ENCODE measurements at regions not wholly inside any gene's neighbourhood (a gene's known extent, or its start where the extent isn't known, plus 50 kb on each side); places are given as distances from the start of the nearest gene placed in this dataset.

DNA sequence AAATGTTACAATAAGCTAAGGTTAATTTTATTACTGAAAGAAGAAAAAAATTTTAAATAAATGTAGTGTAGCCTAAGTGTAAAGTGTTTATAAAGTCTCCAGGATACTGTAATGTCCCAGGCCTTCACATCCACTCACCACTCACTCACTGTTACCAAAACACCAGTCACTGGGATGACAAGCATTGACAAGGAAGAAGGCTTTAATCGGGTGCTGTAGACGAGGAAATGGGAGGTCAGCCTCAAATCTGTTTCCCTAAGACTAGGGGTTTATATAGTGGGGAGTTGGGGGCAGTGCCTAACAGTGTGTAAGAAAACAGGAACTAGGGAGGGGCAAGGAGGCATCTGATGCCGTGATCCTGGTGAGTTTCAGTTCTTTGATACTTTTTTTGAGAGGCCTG, 69.4 kb downstream of the CHRM3 start:
- H3K4me2 ChIP-seq (ENCODE audit: low read depth, low read length): no peak overlapping the region
- H2AFZ ChIP-seq (ENCODE audit: low read length): no peak overlapping the region
- no peak for DNase-seq
- H3K4me1 ChIP-seq (ENCODE audit: low read length): peaks cover 15% of the 10 kb centered on the region
- H3K9ac ChIP-seq (ENCODE audit: low read length): no peak overlapping the region
- H3K9me2 ChIP-seq (replicated peaks; ENCODE audit: insufficient read depth, low read length): no peaks in the 10 kb centered on the region
- H3K36me3 ChIP-seq (replicated peaks; ENCODE audit: insufficient read depth, low read length): 0 out of 2 replicates have a peak, but pooled peaks cover 3% of the 10 kb centered on the region
- H3K27ac ChIP-seq (ENCODE audit: low read length): no peak overlapping the region
- H3K79me2 ChIP-seq (ENCODE audit: low read length): 0 out of 2 replicates have a peak, but pooled peaks cover 3% of the 10 kb centered on the region
- TF ChIP-seq, protein P1, sequence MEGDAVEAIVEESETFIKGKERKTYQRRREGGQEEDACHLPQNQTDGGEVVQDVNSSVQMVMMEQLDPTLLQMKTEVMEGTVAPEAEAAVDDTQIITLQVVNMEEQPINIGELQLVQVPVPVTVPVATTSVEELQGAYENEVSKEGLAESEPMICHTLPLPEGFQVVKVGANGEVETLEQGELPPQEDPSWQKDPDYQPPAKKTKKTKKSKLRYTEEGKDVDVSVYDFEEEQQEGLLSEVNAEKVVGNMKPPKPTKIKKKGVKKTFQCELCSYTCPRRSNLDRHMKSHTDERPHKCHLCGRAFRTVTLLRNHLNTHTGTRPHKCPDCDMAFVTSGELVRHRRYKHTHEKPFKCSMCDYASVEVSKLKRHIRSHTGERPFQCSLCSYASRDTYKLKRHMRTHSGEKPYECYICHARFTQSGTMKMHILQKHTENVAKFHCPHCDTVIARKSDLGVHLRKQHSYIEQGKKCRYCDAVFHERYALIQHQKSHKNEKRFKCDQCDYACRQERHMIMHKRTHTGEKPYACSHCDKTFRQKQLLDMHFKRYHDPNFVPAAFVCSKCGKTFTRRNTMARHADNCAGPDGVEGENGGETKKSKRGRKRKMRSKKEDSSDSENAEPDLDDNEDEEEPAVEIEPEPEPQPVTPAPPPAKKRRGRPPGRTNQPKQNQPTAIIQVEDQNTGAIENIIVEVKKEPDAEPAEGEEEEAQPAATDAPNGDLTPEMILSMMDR (IDR thresholded peaks at IDR 0.05; ENCODE audit: low read length): no peak
- no peak for TF ChIP-seq EZH2 (optimal IDR thresholded peaks at IDR 0.05; ENCODE audit: low read depth, low read length)
- TF ChIP-seq EZH2phosphoT487 (IDR thresholded peaks at IDR 0.05; ENCODE audit: low read length): no peak
- H3K9me3 ChIP-seq (replicated peaks; ENCODE audit: insufficient read depth, low read length): no peaks in the 10 kb centered on the region; the same call in 1 of the 2 replicates
- H3K27me3 ChIP-seq (replicated peaks; ENCODE audit: insufficient read depth, low read length): no peaks in the 10 kb centered on the region
- H3K4me3 ChIP-seq (ENCODE audit: low read length): no peak overlapping the region
- no peaks in the 10 kb centered on the region for H4K20me1 ChIP-seq (ENCODE audit: insufficient read depth, low read length)
- H3F3A ChIP-seq (ENCODE audit: insufficient read depth, low read length): peaks cover 4% of the 10 kb centered on the region; the same call in 1 of the 2 replicates

DNA sequence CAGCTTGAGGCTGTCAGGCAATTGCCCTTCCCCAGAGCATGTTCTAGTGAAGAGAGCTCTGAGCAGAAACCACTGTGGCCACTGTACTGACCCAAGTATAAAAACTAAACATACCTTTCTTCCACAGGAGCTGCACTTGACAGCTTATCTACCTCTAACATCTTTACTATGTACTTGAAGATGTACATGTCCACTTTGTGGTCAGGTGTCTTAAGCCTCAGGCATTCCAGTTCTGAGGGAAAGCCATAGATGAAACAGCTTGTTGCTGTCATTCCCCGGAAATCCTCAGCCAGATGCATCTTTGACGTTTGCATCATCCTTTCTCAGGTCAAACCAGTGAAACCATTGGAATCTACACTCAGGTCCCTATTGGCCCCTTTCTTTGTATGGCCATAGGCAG, 70.4 kb downstream of the CHRM3 start:
- H3K4me3 ChIP-seq (ENCODE audit: low read length): no peak overlapping the region
- peaks cover 4% of the 10 kb centered on the region; the same call in 1 of the 2 replicates for H3F3A ChIP-seq (ENCODE audit: insufficient read depth, low read length)
- no peak for TF ChIP-seq EZH2 (optimal IDR thresholded peaks at IDR 0.05; ENCODE audit: low read depth, low read length)
- TF ChIP-seq, protein P1 (IDR thresholded peaks at IDR 0.05; ENCODE audit: low read length): no peak
- no peak for TF ChIP-seq EZH2phosphoT487 (IDR thresholded peaks at IDR 0.05; ENCODE audit: low read length)
- H3K27ac ChIP-seq (ENCODE audit: low read length): no peak overlapping the region
- peaks cover 15% of the 10 kb centered on the region for H3K4me1 ChIP-seq (ENCODE audit: low read length)
- H3K4me2 ChIP-seq (ENCODE audit: low read depth, low read length): peak overlapping the region; percentile 79; the same call in 1 of the 2 replicates
- 0 out of 2 replicates have a peak, but pooled peaks cover 3% of the 10 kb centered on the region for H3K79me2 ChIP-seq (ENCODE audit: low read length)
- H3K9me2 ChIP-seq (replicated peaks; ENCODE audit: insufficient read depth, low read length): no peaks in the 10 kb centered on the region
- H3K9me3 ChIP-seq (replicated peaks; ENCODE audit: insufficient read depth, low read length): no peaks in the 10 kb centered on the region; the same call in 1 of the 2 replicates
- no peaks in the 10 kb centered on the region for H3K27me3 ChIP-seq (replicated peaks; ENCODE audit: insufficient read depth, low read length)
- DNase-seq: no peak
- H3K36me3 ChIP-seq (replicated peaks; ENCODE audit: insufficient read depth, low read length): 0 out of 2 replicates have a peak, but pooled peaks cover 3% of the 10 kb centered on the region
- H3K9ac ChIP-seq (ENCODE audit: low read length): no peak overlapping the region
- H4K20me1 ChIP-seq (ENCODE audit: insufficient read depth, low read length): no peaks in the 10 kb centered on the region
- no peak overlapping the region for H2AFZ ChIP-seq (ENCODE audit: low read length)

DNA sequence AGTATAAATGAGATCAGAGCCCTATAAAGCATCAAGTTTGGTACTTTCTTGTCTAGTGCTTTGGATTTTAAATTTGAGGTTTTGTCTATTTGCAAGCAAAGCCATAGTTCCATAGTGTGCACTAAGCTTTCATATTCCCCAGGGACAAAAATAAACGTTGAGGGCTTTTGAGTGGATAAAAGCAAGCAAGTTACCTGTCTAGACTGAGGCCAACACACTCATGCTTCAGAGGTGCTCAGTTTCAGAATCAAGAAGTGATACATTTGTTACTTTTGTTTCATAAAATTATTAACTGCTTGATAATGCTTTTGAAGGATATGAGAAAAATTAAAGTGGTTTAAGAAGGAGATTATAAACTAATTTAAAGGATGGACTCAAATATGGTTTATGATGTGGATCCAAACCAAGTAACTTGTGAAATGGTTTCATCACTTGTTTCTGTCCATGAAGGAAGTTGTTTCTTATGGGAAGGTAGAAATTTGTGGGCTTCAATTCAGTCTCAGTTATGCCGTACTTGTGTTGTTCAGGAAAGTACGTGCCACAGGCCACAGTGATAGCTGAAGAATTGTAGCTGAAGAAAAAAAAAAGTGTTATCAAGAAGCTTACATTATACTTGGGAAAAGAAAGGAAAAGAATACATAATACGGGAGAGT, 71.2 kb downstream of the CHRM3 start:
- Histone ChIP-seq H3K27ac (ENCODE audit: low read length) (peak overlapping the region; percentile 30; the same call in 1 of the 2 replicates), H4K20me1 (ENCODE audit: insufficient read depth, low read length) (no peaks in the 10 kb centered on the region), H3K9ac (ENCODE audit: low read length) (peak overlapping the region; percentile 29; the same call in 1 of the 2 replicates), H3K4me3 (ENCODE audit: low read length) (peak overlapping the region; percentile 52), H3K27me3 (replicated peaks; ENCODE audit: insufficient read depth, low read length) (no peaks in the 10 kb centered on the region), H3K9me2 (replicated peaks; ENCODE audit: insufficient read depth, low read length) (no peaks in the 10 kb centered on the region), H3K79me2 (ENCODE audit: low read length) (0 out of 2 replicates have a peak, but pooled peaks cover 3% of the 10 kb centered on the region), H3K9me3 (replicated peaks; ENCODE audit: insufficient read depth, low read length) (no peaks in the 10 kb centered on the region; the same call in 1 of the 2 replicates), H3K4me1 (ENCODE audit: low read length) (peaks cover 15% of the 10 kb centered on the region), H2AFZ (ENCODE audit: low read length) (peak overlapping the region; percentile 51), H3K4me2 (ENCODE audit: low read depth, low read length) (peak overlapping the region; percentile 79), H3K36me3 (replicated peaks; ENCODE audit: insufficient read depth, low read length) (0 out of 2 replicates have a peak, but pooled peaks cover 3% of the 10 kb centered on the region), H3F3A (ENCODE audit: insufficient read depth, low read length) (peaks cover 4% of the 10 kb centered on the region; the same call in 1 of the 2 replicates)
- TF ChIP-seq, protein P1 (IDR thresholded peaks at IDR 0.05; ENCODE audit: low read length): no peak
- TF ChIP-seq EZH2 (optimal IDR thresholded peaks at IDR 0.05; ENCODE audit: low read depth, low read length): no peak
- TF ChIP-seq EZH2phosphoT487 (IDR thresholded peaks at IDR 0.05; ENCODE audit: low read length): no peak
- peak; percentile 31 for DNase-seq
